CD8-positive, alpha-beta memory T cell (primary cell): ENCODE measurements at regions not wholly inside any gene's neighbourhood (a gene's known extent, or its start where the extent isn't known, plus 50 kb on each side); places are given as distances from the start of the nearest gene placed in this dataset.

ENCODE experiments used
- CTCF ChIA-PET: fragments of 350-600 bp; sonication (Branson Sonifier 250); formaldehyde crosslinking; loops from one replicate; lab custom pipeline; 2021; ENCODE audit warnings: antibody characterized with exemption; lab: Charles Lee
- POLR2A ChIA-PET: fragments of 350-600 bp; sonication (Branson Sonifier 250); formaldehyde crosslinking; loops from one replicate; lab custom pipeline; 2021; ENCODE audit warnings: antibody characterized with exemption; lab: Charles Lee
- DNase-seq, 5 donors: peaks; one replicate each; pipeline versions ENCODE4 v3.0.0 to v3.0.0-alpha.2; 2020 to 2022; ENCODE audit warnings: mixed read lengths in 1 of 5
- H3K27ac ChIP-seq: one replicate; pipeline ENCODE4 v1.7.0; 2013; ENCODE audit warnings: low read depth, mild to moderate bottlenecking, low read length, moderate library complexity
- H3K27me3 ChIP-seq: 2 replicates; pipeline ENCODE4 v1.7.0; 2013; ENCODE audit warnings: low read length, mild to moderate bottlenecking; ENCODE audit not compliant: insufficient read depth, poor library complexity, severe bottlenecking
- H3K36me3 ChIP-seq: 2 replicates; pipeline ENCODE4 v1.7.0; 2013; ENCODE audit warnings: mild to moderate bottlenecking, low read length, moderate library complexity; ENCODE audit not compliant: insufficient read depth
- H3K4me1 ChIP-seq: 2 replicates; pipeline ENCODE4 v1.7.0; 2013; ENCODE audit warnings: mild to moderate bottlenecking, low read length, moderate library complexity; ENCODE audit not compliant: insufficient read depth
- H3K4me3 ChIP-seq: 2 replicates; pipeline ENCODE4 v1.7.0; 2013; ENCODE audit warnings: mild to moderate bottlenecking, low read length
- H3K9me3 ChIP-seq: 2 replicates; pipeline ENCODE4 v1.7.0; 2013; ENCODE audit warnings: mild to moderate bottlenecking, low read length
- H3K27ac Mint-ChIP-seq, 8 donors: one replicate each; pipeline ENCODE4 v1.8.0; 2020 to 2021; ENCODE audit warnings: mixed read lengths in 8 of 8, mild to moderate bottlenecking in 6 of 8, inconsistent platforms in 3 of 8, moderate library complexity in 3 of 8
- H3K27me3 Mint-ChIP-seq, 2 donors: one replicate each; pipeline ENCODE4 v1.8.0; 2020 to 2021; ENCODE audit warnings: mixed read lengths in 2 of 2, mild to moderate bottlenecking in 1 of 2, moderate library complexity in 1 of 2
- H3K36me3 Mint-ChIP-seq, 3 donors: one replicate each; pipeline ENCODE4 v1.8.0; 2020 to 2021; ENCODE audit warnings: mixed read lengths in 3 of 3, inconsistent platforms in 1 of 3, mild to moderate bottlenecking in 1 of 3
- H3K4me1 Mint-ChIP-seq, 3 donors: one replicate each; pipeline ENCODE4 v1.8.0; 2020 to 2021; ENCODE audit warnings: mixed read lengths in 3 of 3, inconsistent platforms in 1 of 3, mild to moderate bottlenecking in 1 of 3
- H3K4me3 Mint-ChIP-seq, 7 donors: one replicate each; pipeline ENCODE4 v1.8.0; 2020 to 2021; ENCODE audit warnings: mixed read lengths in 7 of 7, mild to moderate bottlenecking in 6 of 7, moderate library complexity in 4 of 7, inconsistent platforms in 2 of 7
- H3K9me3 Mint-ChIP-seq, 5 donors: one replicate each; pipeline ENCODE4 v1.8.0; 2020 to 2022; ENCODE audit warnings: mixed read lengths in 5 of 5, mild to moderate bottlenecking in 3 of 5, moderate library complexity in 2 of 5, inconsistent platforms in 1 of 5

GRCh38 chr3:28597452-28597851, 248.8 kb upstream of the AZI2 start:
- H3K36me3 Mint-ChIP-seq = no peaks in the 10 kb centered on the region
- CTCF ChIA-PET = no interaction called here

GRCh38 chr3:28598165-28598564, 249.5 kb upstream of the AZI2 start:
- Histone ChIP-seq H3K4me3 (no peak overlapping the region), H3K4me1 (no peaks in the 10 kb centered on the region), H3K27ac (no peak overlapping the region), H3K27me3 (no peaks in the 10 kb centered on the region), H3K36me3 (no peaks in the 10 kb centered on the region), H3K9me3 (no peaks in the 10 kb centered on the region)
- DNase-seq = no peak
- POLR2A ChIA-PET = no interaction called here
- CTCF ChIA-PET = no interaction called here
- Mint-ChIP-seq H3K36me3 (no peaks in the 10 kb centered on the region), H3K9me3 (peaks cover 0 to 3% (median 2%) of the 10 kb centered on the region in 5 donors), H3K27me3 (peaks cover 3% of the 10 kb centered on the region in 2 donors), H3K4me1 (no peaks in the 10 kb centered on the region), H3K4me3 (no peak overlapping the region), H3K27ac (no peak overlapping the region)

More at GRCh38 chr3:28597452-28597851, 248.8 kb upstream of the AZI2 start:
- Histone ChIP-seq H3K9me3 (no peaks in the 10 kb centered on the region), H3K27ac (no peak overlapping the region), H3K4me3 (no peak overlapping the region), H3K27me3 (no peaks in the 10 kb centered on the region), H3K4me1 (no peaks in the 10 kb centered on the region), H3K36me3 (no peaks in the 10 kb centered on the region)
- no peaks in the 10 kb centered on the region for H3K4me1 Mint-ChIP-seq
- DNase-seq = no peak
- H3K4me3 Mint-ChIP-seq = no peak overlapping the region
- H3K27me3 Mint-ChIP-seq = peaks cover 3% of the 10 kb centered on the region in 2 donors
- peak overlapping the region in 1 of 8 donors; percentile 49 for H3K27ac Mint-ChIP-seq
- POLR2A ChIA-PET = no interaction called here
- peaks cover 0 to 3% (median 2%) of the 10 kb centered on the region in 5 donors for H3K9me3 Mint-ChIP-seq

DNA sequence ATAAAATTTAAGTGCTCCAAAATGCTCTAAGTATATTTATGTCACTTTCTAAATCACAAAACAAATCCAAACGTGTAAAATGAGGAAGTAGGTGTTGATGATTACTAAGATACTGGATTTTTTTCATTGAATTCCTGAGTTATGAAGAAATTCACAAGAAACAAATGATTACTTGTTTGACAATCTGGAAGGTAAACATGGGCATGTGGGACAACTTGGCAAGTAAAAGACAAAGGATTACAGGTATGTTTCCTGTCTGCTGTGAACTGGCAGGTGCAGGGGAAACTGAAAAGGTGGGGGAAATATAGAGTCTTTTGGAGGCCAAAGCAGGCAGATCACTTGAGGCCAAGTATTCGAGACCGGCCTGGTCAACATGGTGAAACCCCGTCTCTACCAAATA, 252.7 kb upstream of the AZI2 start:
- CTCF ChIA-PET = no interaction called here
- POLR2A ChIA-PET = no interaction called here
- Mint-ChIP-seq H3K9me3 (peaks cover 0 to 3% (median 2%) of the 10 kb centered on the region in 5 donors), H3K27ac (no peak overlapping the region), H3K4me3 (no peak overlapping the region), H3K36me3 (no peaks in the 10 kb centered on the region), H3K27me3 (no peaks in the 10 kb centered on the region), H3K4me1 (no peaks in the 10 kb centered on the region)
- no peaks in the 10 kb centered on the region for H3K27me3 ChIP-seq
- DNase-seq = no peak
- H3K9me3 ChIP-seq = no peaks in the 10 kb centered on the region
- H3K4me3 ChIP-seq = no peak overlapping the region
- no peak overlapping the region for H3K27ac ChIP-seq
- H3K36me3 ChIP-seq = no peaks in the 10 kb centered on the region
- no peaks in the 10 kb centered on the region for H3K4me1 ChIP-seq

DNA sequence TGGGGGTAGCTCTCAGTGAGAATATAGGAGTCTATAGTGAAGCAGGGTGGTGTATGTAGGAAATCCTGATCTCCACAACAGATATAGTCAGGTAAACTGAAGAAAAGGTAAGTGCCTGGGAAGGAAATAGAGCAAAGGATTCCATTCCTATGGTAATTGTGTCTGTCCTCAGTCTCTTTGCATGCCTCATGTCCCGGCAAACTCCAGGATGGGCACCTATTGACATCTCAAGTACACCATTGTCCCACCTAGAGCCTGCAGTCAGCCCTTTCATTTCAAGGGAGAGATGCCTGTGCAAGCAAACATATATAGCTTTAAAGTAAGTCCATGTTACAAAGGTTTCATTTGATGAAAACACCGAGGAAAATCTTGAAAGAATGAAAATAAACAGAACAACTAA, 257.7 kb upstream of the AZI2 start:
- H3K4me1 Mint-ChIP-seq = no peaks in the 10 kb centered on the region
- Histone ChIP-seq H3K4me1 (no peaks in the 10 kb centered on the region), H3K9me3 (no peaks in the 10 kb centered on the region), H3K27ac (no peak overlapping the region), H3K27me3 (no peaks in the 10 kb centered on the region), H3K36me3 (no peaks in the 10 kb centered on the region), H3K4me3 (no peak overlapping the region)
- no peak for DNase-seq
- CTCF ChIA-PET = no interaction called here
- POLR2A ChIA-PET = no interaction called here
- H3K27ac Mint-ChIP-seq = no peak overlapping the region
- no peak overlapping the region for H3K4me3 Mint-ChIP-seq
- H3K36me3 Mint-ChIP-seq = no peaks in the 10 kb centered on the region
- no peaks in the 10 kb centered on the region for H3K27me3 Mint-ChIP-seq
- H3K9me3 Mint-ChIP-seq = peaks cover 0 to 1% (median 0%) of the 10 kb centered on the region in 5 donors

DNA sequence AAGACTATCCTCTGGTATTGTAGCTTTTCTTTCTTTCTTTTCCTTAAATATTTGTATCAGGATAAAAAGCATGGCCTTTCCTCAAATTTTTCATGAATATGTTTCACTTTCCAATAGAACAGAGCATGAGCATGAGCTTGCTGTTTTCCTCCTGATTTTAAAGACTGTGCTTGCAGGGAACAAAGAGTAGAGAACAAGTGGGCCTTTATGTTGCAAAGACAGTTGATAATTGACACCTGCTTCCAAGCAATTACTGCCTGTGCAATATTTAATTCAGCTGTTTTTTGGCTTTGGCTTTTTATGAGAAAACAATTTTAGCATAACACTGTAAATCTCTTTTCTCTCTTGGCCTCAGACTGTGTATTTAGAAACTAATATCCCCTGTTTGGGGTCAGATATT, 263.6 kb upstream of the AZI2 start:
- CTCF ChIA-PET = no interaction called here
- POLR2A ChIA-PET = no interaction called here
- no peaks in the 10 kb centered on the region for H3K4me1 Mint-ChIP-seq
- H3K9me3 Mint-ChIP-seq = no peaks in the 10 kb centered on the region
- no peaks in the 10 kb centered on the region for H3K27me3 Mint-ChIP-seq
- Histone ChIP-seq H3K4me1 (no peaks in the 10 kb centered on the region), H3K36me3 (no peaks in the 10 kb centered on the region), H3K4me3 (no peak overlapping the region), H3K9me3 (no peaks in the 10 kb centered on the region), H3K27ac (no peak overlapping the region), H3K27me3 (no peaks in the 10 kb centered on the region)
- no peak overlapping the region for H3K4me3 Mint-ChIP-seq
- H3K36me3 Mint-ChIP-seq = no peaks in the 10 kb centered on the region
- H3K27ac Mint-ChIP-seq = no peak overlapping the region
- no peak for DNase-seq

DNA sequence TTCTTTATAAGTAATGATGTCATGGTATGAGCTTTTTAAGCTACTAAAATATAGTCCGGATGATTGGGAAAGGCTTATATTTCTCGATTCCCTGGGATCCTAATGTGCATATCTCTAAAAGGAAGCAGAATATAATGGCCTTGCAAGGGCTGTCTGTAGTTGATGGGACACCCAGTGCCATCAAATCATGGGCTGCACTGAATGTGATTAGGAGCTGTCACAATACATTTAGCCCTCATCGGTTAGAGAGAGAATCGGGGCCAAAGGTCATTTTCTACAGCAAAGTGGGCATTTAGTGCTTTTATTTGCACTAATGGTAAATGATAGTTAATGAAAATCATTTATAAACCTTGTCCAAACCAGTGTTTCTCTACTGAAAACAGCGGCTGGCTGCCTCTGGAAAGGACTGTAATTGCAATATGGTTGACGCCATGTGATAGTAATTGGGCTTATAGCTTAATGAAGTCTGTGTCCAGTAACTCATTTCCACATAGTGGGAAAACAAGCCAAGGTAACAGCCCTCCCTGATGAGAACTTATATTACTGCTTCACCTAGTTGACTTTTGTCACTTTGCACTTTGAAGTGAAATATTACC, 265.0 kb upstream of the AZI2 start:
- Histone ChIP-seq H3K4me1 (no peaks in the 10 kb centered on the region), H3K27ac (no peak overlapping the region), H3K27me3 (no peaks in the 10 kb centered on the region), H3K9me3 (no peaks in the 10 kb centered on the region), H3K36me3 (no peaks in the 10 kb centered on the region), H3K4me3 (no peak overlapping the region)
- no peak for DNase-seq
- ChIA-PET POLR2A (no interaction called here), CTCF (no interaction called here)
- no peaks in the 10 kb centered on the region for H3K4me1 Mint-ChIP-seq
- no peaks in the 10 kb centered on the region for H3K36me3 Mint-ChIP-seq
- no peaks in the 10 kb centered on the region for H3K27me3 Mint-ChIP-seq
- H3K9me3 Mint-ChIP-seq = no peaks in the 10 kb centered on the region
- no peak overlapping the region for H3K27ac Mint-ChIP-seq
- H3K4me3 Mint-ChIP-seq = no peak overlapping the region

DNA sequence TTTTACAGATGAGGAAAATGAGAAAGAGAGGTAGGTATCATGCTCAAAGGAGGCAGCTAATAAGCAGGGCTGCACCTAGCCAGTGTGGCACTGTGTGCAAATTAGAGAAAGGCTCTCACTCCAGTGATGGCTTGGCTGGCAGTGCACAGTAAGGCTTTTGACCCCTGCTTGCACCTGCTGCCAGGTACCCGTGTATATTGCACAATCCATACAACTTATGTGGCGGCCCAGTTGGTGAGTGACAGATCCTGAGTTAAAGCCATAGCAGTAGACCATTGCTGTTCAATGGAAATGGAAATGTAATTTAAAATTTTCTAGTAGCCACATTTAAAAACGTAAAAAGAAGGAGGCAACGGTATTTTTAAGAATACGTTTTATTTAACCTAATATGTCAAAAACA, 266.4 kb upstream of the AZI2 start:
- POLR2A ChIA-PET = no interaction called here
- no peaks in the 10 kb centered on the region for H3K4me1 Mint-ChIP-seq
- no peak for DNase-seq
- H3K27me3 ChIP-seq = no peaks in the 10 kb centered on the region
- H3K27ac ChIP-seq = no peak overlapping the region
- CTCF ChIA-PET = no interaction called here
- peaks cover 0 to 2% of the 10 kb centered on the region in 2 donors for H3K27me3 Mint-ChIP-seq
- H3K4me3 ChIP-seq = no peak overlapping the region
- H3K4me3 Mint-ChIP-seq = no peak overlapping the region
- no peaks in the 10 kb centered on the region for H3K4me1 ChIP-seq
- no peaks in the 10 kb centered on the region for H3K9me3 ChIP-seq
- no peaks in the 10 kb centered on the region for H3K36me3 Mint-ChIP-seq
- peaks cover 0 to 2% (median 0%) of the 10 kb centered on the region in 5 donors for H3K9me3 Mint-ChIP-seq
- H3K36me3 ChIP-seq = no peaks in the 10 kb centered on the region
- no peak overlapping the region for H3K27ac Mint-ChIP-seq

DNA sequence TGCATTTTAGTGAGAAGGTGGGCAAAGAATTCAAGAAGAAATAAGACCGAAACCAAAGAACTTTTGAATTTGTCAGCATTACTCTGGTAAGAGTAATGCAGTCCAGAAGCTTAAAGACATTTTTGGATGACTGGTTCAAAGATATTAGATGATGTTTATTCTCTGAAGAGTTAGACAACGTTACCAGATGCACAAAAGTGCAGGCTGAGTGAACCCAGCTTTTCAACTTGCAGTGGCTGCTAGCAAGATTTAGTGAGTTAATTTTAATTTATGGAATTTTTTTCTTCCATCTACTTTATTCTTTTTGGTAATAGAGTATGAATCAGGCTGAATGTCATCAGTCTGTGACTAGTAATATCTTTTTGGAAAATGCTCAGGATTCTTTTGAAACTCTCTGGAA, 267.3 kb upstream of the AZI2 start:
- ChIA-PET CTCF (no interaction called here), POLR2A (no interaction called here)
- Histone ChIP-seq H3K9me3 (no peaks in the 10 kb centered on the region), H3K27me3 (no peaks in the 10 kb centered on the region), H3K27ac (no peak overlapping the region), H3K4me1 (no peaks in the 10 kb centered on the region), H3K4me3 (no peak overlapping the region), H3K36me3 (no peaks in the 10 kb centered on the region)
- Mint-ChIP-seq H3K27me3 (peaks cover 0 to 2% of the 10 kb centered on the region in 2 donors), H3K9me3 (peaks cover 0 to 4% (median 2%) of the 10 kb centered on the region in 5 donors), H3K27ac (no peak overlapping the region), H3K4me1 (no peaks in the 10 kb centered on the region), H3K4me3 (no peak overlapping the region), H3K36me3 (no peaks in the 10 kb centered on the region)
- DNase-seq = no peak
